Forelimb muscle (tissue), 1 donor: ENCODE measurements at regions not wholly inside any gene's neighbourhood (a gene's known extent, or its start where the extent isn't known, plus 50 kb on each side); places are given as distances from the start of the nearest gene placed in this dataset.
"Not testable (repeated sequence)": the region's sequence is repeated elsewhere in the genome, so short reads cannot be mapped to it uniquely, and the experiment has no call there.

Source experiments
- DNase-seq: peaks from one replicate; pipeline ENCODE4 v3.0.0-alpha.2; 2013; ENCODE audit warnings: low read depth

DNA sequence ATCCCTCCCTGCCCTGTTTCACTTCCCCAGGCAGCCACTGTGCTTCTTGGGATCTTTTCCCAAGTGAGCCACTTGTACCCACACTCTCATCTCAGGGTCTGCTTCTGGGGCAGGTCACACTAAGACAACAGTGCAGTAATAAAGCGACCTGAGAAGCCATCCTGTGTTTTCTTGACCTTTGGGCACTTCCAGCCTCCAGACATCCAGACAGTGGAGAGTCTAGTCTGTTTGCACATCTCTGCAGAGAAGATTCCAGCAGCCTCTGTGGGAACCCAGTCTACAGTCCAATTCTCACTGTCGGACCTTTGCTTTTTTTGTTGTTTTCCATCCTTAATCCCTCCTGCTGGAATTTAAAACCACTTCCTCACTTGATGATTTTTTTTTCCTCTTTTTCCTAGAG, 50.3 kb upstream of the ATP6AP2 start:
- DNase-seq = no peak

DNA sequence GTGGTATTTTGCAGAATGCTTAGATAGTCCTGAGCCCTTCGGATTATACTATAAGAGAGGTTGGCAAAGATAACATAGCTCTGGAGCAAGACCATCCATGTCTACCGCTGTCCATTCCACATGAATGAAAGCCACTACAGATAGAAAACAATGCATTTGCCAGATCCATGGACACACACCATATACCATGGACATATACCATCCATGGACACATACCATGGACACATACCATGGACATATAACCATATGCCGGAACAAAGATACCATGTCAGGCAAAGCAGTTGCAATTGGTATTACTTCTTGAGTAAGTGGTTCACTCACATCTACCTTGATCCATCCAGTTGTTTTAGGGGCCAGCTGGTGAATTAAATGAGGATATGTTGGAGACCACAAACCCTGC, 53.2 kb upstream of the ATP6AP2 start:
- DNase-seq = no peak

DNA sequence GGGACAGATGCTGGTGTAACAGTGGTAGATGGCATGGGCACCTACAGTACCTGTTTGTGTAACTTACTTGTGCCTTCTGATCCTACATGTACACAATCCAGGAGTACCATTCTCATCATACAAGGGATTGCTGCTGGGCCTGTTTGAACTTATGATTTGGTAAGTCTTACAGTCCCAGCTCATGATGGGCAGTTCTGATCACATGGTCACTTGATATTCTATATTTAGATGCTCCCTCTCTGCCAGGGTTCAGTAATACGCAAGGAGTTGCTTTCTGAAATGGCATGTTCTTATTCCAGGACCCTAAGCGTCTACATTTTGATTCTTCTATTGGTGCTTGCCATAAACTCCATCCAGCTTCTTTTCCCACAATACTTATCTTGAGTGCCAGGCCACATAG, 54.4 kb upstream of the ATP6AP2 start:
- DNase-seq = no peak

DNA sequence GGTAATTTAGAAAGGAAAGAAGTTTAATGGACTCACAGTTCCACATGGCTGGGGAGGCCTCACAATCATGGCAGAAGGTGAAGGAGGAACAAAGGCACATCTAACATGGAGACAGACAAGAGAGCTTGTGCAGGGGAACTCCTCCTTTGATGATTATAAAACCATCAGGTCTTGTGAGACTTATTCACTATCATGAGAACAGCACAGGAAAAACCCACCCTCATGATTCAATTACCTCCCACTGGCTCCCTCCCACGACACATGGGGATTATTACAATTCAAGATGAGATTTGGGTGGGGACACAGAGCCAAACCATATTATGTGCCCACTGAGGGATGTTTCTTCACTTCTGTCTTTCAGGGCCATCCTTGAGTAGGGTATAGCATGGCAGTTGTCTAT, 54.9 kb upstream of the ATP6AP2 start:
- DNase-seq = not testable (repeated sequence)

DNA sequence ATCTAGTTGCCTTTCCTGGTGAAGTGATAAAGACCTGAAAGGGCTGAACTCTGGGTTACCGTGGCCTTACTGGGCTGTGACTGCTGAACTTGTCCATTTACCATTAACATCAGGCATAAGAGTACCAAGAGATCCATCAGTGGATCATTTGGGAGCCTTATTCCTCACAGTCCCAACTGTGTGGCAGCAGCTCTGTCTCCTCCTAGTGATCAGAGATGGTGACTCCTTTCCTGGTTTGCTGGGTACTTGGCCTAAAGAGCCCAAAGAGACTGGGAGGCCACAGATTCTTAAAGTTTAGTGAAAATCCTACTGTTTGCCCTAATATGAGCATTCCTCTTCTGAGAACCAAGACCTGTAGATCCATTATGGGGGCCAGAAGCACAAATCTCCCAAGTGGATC, 56.3 kb upstream of the ATP6AP2 start:
- no peak for DNase-seq

DNA sequence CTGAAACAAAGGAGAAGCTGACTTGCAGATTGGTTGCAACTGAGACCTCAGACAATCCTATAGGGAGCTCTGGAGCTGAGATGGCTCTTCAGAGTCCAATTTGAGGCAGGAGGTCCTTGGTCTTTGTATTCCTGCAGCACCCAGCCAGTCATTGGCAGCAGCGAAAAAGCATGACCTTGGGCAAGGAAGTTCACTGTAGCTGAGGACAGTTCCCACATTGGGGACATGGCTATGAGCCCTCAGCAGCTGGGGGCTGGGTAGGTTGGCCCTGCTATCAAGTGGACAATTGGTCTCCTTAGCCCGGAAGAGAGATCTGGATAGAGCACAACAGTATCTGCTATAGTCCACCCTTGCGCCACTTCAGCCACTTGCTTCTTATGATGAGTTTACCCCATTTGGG, 56.9 kb upstream of the ATP6AP2 start:
- no peak for DNase-seq

DNA sequence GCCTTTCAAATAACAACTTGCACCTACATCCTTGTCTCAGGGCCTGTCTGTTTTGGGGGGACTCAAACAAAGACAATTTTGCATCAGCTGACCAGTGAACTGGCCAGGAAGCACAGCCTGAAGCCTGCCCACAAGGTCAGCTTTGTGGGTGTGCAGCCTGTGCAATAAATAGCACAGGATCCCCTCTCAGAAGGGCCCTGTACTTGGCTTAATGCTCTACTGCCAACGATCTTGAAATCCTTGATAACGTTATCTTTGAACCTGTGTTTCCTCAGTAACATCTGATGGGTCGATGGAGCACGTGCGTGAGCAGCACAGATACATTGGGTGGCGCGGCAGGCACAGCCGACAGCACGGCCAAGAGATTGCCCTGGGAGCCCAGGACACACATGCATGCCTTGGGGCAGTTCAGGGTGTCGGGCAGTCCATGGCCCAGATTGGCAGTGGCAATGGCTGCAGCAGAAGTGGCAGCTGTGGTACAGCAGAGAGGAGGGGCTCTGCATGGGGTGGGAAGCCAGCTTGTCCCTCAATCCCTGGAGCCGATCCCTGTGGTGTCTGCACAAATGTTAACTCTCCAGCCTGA, 58.8 kb upstream of the ATP6AP2 start:
- no peak for DNase-seq

DNA sequence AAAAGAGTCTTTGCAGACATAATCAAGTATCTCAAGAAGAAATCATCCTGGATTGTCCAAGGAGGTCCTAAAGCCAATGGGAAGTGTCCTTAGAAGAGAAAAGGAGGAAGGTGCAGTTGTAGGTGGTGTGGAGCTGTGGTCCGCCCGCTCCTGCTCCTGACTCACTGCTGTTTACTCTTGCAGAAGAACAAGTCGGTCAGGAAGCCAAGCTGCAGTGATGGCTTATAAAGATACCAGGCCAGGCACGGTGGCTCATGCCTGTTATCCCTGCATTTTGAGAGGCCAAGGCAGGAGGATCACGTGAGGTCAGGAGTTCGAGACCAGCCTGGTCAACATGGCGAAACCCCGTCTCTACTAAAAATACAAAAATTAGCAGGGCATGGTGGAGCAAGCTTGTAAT, 66.4 kb upstream of the ATP6AP2 start:
- no peak for DNase-seq

DNA sequence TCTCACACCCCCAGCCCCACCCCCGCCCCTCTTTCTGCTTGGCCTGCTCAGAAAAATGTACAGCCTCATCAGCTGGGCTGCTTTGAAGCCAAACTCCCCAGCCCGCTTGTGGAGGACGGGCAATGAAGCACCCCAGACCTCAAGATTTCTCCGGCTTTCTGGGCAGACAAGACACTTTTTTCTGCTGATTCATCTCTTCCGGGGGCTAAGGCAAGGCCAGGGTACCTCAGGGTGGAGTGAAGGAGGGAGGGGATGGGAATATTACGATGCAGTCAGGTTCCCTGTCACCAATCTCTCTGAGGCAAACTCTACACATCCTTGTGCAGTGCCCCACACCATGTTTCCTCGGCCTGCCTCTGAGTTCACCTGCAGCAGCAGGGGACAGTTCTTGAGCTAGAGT, 66.9 kb upstream of the ATP6AP2 start:
- DNase-seq = no peak

DNA sequence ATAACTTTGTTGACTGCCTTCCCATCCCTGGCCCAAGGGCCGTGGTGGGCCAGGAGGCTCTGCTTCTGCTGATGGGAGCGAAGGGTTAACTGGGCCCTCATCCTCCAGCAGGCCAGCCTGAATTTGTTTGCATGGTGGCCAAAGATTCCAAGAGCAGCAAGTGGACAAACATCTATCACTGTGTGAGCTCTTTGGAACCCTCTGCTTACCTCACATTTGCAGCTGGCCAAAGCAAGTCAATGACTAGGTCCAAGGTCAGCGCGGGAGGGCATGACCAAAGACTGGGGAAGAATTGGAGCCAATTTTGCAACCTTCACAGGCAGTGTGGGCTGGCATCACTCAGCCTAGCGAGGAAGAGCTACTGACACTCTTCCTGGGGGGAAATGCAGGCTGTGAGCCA, 67.8 kb upstream of the ATP6AP2 start:
- no peak for DNase-seq

DNA sequence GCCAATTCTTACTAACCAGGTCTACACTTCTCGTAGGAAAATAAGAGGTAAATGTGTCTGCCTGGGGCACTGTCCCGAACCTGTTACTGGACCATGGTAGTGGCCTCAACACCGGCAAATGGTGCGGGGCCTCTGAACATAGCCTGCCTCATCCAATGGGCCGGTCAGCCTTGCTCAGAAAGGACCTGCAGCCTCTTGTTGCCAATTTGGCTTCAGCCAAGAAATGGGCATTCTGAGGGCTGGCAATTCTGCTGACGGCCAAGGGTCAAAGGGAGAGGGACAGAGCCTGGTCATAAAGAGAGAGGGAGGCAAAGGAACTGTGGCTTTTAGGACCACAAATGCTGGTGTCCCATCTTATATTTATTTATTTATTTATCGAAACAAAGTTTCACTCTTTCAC, 69.5 kb upstream of the ATP6AP2 start:
- no peak for DNase-seq

DNA sequence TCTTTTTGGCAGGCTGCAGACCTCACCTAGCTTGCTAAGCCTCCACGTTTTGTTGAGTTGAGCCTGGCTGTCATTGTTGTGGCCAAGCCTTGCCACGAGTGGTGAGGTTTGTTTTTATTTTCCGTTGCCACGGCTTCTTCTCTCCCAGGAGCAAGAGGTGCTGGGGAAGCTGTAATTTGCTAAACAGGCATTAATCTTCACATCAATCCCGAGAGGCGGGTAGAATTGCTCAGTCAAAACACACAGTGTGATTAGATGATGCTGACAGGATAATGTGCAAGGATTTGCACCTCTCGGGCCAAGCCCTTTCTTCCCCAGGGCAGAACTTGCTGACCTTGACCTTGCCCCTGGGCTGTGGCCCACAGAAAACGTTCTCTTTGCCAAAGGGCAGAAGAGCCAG, 72.2 kb upstream of the ATP6AP2 start:
- DNase-seq = no peak

DNA sequence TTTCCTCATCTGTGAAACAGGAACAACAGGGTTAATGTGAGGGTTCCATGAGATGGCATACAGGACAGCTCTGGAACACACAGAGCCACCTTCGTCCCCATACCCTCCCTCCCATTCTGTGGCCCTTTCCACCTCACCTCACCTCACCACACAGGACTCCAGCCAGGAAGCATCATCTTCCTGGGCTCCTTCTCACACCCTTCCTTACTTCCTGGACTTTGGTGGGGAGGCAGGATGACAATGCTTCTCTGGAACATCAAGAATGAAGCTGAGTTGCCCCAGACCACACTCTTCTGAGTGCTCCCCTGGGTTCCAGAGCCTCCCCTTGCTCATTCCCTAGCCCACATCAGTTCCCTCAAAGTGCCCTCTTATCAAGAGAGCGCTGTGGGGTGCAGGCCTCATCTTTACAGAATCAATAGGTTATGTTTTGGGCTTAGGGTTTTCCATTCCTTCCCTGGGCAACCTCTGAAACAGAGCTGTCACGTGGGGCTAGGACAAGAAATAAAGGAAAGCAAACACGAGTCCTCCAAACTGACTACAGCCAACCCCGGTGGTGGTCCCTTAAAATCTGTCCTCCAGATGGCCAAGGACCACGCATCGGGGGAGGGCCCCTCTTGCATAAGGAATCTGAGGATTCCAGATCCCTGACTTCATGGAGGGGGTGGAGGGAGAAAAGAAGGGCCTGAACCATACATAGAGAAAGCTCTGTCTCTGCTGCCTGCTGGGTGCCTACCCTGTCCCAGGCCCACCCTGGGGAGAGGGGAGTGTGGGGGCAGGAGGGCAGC, 74.4 kb upstream of the ATP6AP2 start:
- DNase-seq = no peak

DNA sequence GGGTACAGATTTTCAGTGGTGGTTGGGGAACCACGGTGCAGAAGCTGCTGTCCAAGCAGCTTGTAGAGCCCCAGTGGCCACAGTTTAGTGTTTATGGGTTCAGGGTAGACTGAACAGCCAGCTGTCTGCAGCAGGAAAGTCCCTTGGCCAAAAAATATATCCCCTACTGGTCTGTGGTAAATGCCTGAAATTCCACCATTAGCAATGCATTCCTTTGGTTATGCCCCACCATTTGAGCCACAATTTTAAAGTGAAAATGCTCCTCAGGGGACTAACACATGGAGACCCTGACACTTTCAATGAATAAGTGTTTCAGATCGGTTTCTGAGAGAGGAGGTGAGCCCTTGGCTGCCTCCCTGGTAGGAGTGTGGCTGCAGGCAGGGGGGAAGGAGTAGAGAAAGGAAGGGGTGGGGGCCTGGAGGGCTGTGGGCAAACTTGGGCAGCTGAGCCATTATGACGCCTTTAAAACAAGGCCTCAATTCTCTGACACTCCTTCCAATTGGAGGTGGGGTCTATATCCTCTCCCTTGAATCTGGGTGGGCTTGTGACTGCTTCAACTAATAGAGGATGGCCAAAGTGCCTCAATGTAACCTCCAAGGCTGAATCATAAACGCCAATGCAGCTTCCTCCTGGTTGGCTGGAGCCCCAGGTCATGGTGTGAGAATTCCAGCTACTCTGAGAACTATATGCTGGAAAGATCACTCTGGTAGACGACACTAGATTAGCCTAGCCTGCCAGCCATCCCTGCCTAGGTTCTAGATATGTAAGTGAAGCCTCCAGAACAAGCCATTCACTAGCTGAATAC, 75.8 kb upstream of the ATP6AP2 start:
- no peak for DNase-seq

DNA sequence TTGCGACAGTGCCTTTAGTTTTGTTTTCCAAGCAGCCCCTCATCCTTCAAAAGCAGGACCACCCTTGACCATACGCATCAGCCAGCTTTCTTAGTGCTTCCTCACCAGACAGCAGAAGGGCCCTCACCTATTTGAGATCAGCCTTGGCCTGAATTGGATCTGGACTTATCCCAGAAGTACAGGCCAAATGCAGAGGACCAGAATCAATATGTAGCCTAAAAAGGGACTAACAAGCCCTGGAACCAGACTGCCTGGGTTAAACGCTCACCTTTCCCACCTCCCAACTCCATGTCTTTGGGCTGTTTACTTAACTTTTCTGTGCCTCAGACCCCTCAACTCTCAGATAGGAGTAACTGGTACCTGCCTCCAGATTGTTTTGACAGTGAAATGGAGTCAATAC, 77.7 kb upstream of the ATP6AP2 start:
- no peak for DNase-seq

DNA sequence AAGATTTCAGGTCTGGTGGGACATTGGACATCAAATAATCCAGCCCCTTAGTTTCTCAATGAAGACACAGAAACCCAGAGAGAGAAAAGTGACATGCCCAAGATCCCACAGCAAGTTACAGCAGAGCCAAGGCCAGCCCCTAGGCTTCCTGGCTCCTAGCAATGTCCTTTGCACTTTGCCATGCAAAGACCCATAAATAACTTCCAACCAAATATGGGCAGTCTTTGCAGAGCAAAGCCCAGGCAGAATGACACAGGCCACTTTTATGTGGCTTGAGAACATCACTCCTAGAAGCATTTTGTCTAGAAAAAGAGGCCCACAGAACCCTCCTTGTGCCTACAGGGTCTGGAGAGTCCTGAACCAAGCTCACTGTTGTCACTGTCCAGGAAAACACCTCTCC, 78.1 kb upstream of the ATP6AP2 start:
- no peak for DNase-seq

DNA sequence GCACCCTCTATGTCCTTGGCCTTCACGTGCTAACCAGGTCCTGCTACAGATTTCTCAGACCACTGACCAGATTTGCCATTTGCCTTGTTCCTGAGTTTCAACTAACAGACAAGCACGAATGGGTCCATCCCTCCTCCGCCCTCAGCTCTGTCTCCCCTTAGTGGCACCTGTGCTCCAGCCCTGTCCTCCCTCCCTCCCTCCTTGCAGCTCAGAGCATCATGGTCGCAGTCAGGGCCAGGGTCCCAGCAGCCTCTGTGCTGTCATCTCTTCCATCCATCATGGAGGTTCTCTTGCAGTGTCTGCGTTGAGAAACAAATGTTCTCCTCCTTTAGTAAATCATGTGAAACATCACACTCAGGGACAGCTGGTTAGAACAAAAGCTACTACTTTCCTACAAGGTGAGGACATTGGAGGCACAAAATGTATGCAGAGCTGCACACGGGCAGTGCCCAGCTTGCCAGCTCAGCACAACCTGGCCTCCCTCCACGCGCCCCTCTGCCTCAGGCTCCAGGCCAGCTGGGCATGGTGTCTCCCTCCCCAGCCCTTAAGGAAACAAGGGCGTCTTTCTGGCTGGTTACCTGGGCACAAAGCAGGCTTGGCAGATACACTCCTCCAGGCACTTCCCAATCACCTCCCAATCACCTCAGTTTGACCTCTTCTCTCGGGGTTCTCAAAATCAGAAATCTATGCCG, 79.5 kb upstream of the ATP6AP2 start:
- no peak for DNase-seq

DNA sequence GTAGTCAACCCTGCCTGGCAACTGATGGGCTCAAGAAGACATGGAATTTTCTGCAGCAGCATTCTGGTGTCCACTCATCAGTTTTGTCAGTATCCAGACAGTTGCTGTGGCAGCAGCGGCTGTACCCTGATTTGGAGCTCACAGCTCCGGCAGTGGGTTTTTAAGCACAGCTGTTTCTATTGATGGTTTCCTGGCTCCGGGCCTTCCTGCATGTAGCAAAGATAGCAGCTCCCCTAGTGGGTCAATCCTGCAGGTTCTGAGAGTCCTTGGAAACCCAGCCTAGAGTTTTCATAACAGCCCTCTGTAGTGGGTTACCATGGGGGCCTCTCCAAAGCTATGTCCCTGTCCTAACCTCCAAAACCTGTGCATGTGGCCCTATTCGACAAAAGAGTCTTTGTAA, 84.0 kb upstream of the ATP6AP2 start:
- DNase-seq = no peak

DNA sequence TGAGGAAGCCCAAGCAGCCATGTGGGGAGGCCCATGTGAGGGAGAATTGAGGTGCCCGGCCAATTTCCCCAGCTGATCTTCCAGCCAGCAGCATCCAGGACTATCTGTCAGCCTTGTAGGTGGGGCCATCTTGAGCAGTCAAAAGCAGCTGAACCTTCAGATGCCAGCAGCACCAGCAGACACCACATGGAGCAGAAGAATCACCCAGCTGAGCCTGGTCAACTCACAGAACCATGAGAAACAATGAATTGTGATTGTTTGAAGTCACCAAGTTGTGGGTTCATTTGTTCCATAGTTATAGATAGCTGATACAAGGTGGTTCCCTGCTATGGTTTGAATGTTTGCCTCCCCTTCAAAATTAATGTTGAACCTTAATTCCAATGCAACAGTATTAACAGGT, 85.1 kb upstream of the ATP6AP2 start:
- DNase-seq = no peak

DNA sequence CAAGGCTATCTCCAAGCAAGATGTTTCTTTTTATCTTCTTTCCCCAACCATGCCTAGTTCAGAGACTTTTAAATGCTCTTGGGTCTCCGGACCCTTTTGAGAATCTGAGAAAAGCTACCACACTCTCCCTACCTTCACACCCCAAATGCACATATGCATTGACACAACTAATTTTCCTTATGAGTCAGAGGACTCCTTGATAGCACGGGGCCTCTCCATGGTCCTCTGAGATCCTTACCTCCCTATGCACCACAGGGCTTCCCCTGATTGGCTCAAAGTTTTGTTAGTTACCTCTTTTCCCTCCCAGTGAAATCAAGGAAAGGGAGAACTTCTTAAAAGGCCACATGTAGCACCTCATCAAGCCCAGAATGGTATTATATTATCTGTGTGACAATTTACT, 86.8 kb upstream of the ATP6AP2 start:
- no peak for DNase-seq

DNA sequence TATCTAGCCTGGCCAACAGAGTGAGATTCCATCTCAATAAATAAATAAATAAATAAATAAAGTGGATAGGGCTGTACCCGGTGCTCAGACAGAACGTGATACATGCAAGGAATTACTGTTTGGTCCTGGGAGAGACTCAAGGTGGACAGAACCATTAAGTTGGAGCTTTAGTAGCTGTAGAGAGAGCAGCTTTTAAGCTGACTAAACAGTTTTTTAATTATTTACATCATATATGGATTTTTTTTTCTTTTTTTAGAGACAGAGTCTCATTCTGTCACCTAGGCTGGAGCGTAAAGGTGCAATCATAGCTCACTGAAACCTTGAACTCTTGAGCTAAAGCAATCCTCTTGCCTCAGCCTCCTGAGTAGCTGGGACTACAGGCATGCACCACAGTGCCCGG, 92.5 kb upstream of the ATP6AP2 start:
- no peak for DNase-seq

DNA sequence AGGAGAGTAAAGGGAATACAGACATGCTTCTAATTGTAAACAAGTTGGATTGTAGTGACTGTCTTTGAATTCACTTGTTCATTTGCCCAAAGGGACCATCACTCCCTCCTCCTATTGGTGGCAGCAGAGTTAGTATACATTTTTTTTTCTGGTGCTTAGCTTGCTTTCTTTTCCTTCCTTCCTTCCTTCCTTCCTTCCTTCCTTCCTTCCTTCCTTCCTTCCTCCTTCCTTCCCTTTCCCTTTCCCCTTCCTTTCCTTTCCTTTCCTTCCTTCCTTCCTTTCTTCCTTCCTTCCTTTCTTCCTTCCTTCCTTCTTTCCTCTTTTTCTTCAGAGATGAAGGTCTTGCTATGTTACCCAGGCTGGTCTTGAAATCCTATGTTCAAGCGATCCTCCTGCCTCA, 94.8 kb upstream of the ATP6AP2 start:
- DNase-seq = no peak
